ENCODE measurements at regions not wholly inside any gene's neighbourhood (a gene's known extent, or its start where the extent isn't known, plus 50 kb on each side); places are given as distances from the start of the nearest gene placed in this dataset.

DNA sequence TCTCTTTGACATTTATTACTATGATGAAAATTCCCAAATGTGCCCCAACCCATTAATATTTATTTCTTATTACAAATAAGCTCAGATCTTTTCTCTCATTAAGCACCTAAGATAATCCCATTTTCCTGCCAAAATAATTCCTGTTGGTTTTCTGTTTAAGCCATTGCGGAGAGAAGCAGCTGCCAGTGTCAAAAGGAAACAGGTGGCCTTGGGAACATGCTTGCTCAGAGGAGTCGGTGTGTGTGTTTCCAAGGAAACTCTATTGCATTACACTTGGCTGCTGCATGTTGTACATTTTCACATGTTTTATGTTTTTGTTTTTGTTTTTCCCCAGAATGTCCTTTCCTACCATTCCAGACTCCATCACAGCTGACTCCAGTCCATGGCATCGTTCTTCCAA, 56.4 kb downstream of the CD24 start:
- no peaks in the 10 kb centered on the region for H3K9me3 Mint-ChIP-seq (ENCODE audit: insufficient read depth)

DNA sequence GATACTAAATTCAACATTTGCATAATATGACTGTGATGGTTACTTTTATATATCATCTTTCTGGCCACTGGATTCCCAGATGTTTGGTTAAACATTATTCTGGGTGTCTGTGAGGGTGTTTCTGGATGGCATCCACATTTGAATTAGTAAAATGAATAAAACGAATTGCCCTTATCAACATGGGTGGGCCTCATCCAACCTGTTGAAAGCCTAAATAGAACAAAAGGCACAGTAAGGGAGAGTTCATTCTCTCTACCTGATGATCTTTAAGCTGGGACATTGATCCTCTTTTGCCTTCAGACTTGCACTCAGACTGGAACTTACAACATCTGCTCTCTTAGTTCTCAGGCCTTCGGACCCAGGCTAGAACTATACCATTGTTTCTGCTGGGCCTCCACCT, 57.6 kb downstream of the CD24 start:
- ChIA-PET POLR2A (interaction anchor here (0.6 kb wide), 1 partner anchor 15 kb away, joined by 3 read pairs; no protein-coding TSS in a partner anchor), CTCF (no interaction called here)
- no peak for DNase-seq
- no peaks in the 10 kb centered on the region for H3K4me1 Mint-ChIP-seq (ENCODE audit: low read depth)
- no peaks in the 10 kb centered on the region for H3K9me3 Mint-ChIP-seq (ENCODE audit: insufficient read depth)
- H3K4me3 Mint-ChIP-seq, result no peak overlapping the region
- no peak overlapping the region for H3K27ac Mint-ChIP-seq
- peaks cover 8% of the 10 kb centered on the region for H3K27me3 Mint-ChIP-seq (ENCODE audit: low read depth)
- H3K36me3 Mint-ChIP-seq (ENCODE audit: low read depth), result no peaks in the 10 kb centered on the region
- ATAC-seq, result no peak

More for the DNA sequence above, 56.4 kb downstream of the CD24 start:
- no peak for DNase-seq
- Mint-ChIP-seq H3K36me3 (ENCODE audit: low read depth) (no peaks in the 10 kb centered on the region), H3K27ac (no peak overlapping the region), H3K4me3 (no peak overlapping the region), H3K27me3 (ENCODE audit: low read depth) (peaks cover 8% of the 10 kb centered on the region), H3K4me1 (ENCODE audit: low read depth) (no peaks in the 10 kb centered on the region)
- ChIA-PET POLR2A (no interaction called here), CTCF (no interaction called here)
- no peak for ATAC-seq

DNA sequence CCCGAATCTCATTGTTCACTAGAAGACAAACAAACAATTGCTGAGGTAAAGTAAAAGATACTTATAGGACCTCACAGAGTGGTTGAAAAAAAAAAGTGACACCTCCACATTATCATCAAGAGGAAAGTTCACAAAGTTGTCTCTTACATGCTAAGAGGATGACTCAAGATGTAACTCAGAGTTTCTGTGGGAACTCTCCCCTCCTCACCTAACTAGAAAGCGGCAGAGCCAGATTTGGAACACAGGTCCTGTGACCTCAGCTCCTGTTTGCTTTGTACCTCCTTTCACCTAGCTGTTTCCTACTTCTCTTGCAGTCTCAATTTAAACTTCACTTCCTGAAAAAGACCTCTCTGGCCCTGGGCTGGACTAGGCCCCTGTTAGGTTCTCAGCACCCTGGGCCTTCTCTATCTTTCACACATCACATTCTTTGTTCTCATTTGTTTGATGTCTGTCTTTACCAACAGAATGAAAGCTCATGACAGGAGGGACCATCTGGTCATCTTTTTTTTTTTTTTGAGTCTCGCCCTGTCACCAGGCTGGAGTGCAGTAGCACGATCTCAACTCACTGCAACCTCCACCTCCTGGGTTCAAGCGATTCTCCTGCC, 60.8 kb downstream of the CD24 start:
- peaks cover 9% of the 10 kb centered on the region for H3K27me3 Mint-ChIP-seq (ENCODE audit: low read depth)
- no peak overlapping the region for H3K27ac Mint-ChIP-seq
- ChIA-PET POLR2A (no interaction called here), CTCF (interaction anchor here (0.7 kb wide), 1 partner anchor 13 kb away, joined by 3 read pairs; no protein-coding TSS in a partner anchor)
- no peaks in the 10 kb centered on the region for H3K36me3 Mint-ChIP-seq (ENCODE audit: low read depth)
- H3K9me3 Mint-ChIP-seq (ENCODE audit: insufficient read depth), result no peaks in the 10 kb centered on the region
- no peak overlapping the region for H3K4me3 Mint-ChIP-seq
- ATAC-seq (no peak), DNase-seq (no peak)
- no peaks in the 10 kb centered on the region for H3K4me1 Mint-ChIP-seq (ENCODE audit: low read depth)

DNA sequence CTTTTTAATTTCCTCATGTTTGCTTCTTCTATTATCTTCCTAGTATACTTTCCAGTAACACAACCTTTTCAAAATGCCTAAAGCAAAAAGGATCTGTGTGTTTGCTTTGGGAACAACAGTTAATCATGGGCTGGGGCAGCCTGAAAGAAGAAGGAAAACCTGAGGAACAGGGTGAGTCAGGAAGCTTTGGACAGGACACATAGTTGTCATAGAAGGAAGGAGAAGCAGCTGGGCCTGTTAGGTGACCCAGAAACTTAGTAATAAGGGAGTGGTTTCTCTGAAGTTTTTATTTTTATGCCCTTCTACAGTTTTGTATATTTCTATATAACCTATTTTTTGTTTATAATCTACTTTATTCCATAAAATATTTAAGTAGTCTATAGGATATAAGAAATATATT, 61.4 kb downstream of the CD24 start:
- Mint-ChIP-seq H3K27ac (no peak overlapping the region), H3K27me3 (ENCODE audit: low read depth) (peaks cover 9% of the 10 kb centered on the region), H3K36me3 (ENCODE audit: low read depth) (no peaks in the 10 kb centered on the region), H3K9me3 (ENCODE audit: insufficient read depth) (no peaks in the 10 kb centered on the region), H3K4me1 (ENCODE audit: low read depth) (no peaks in the 10 kb centered on the region), H3K4me3 (no peak overlapping the region)
- DNase-seq, result no peak
- CTCF ChIA-PET, result no interaction called here
- POLR2A ChIA-PET, result no interaction called here
- no peak for ATAC-seq

DNA sequence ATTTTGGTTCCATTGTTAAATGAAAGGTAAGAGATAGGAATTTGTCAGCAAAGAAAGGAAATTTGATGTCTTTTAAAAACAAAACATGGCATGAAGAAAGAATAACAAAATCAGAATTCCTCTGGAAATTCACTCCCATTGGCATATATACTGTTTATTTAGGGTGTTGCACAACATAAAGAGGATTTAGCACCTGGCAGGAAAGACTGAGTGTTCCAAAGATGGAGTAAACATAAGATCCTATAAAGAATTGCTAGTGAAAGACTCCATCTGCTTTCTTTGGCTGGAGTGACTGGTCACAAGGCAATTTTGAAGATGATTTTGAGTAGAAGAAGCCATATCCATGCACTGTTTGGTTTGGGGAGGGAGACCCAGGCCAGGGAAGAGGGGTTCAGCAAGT, 62.4 kb downstream of the CD24 start:
- H3K4me1 Mint-ChIP-seq (ENCODE audit: low read depth), result no peaks in the 10 kb centered on the region

DNA sequence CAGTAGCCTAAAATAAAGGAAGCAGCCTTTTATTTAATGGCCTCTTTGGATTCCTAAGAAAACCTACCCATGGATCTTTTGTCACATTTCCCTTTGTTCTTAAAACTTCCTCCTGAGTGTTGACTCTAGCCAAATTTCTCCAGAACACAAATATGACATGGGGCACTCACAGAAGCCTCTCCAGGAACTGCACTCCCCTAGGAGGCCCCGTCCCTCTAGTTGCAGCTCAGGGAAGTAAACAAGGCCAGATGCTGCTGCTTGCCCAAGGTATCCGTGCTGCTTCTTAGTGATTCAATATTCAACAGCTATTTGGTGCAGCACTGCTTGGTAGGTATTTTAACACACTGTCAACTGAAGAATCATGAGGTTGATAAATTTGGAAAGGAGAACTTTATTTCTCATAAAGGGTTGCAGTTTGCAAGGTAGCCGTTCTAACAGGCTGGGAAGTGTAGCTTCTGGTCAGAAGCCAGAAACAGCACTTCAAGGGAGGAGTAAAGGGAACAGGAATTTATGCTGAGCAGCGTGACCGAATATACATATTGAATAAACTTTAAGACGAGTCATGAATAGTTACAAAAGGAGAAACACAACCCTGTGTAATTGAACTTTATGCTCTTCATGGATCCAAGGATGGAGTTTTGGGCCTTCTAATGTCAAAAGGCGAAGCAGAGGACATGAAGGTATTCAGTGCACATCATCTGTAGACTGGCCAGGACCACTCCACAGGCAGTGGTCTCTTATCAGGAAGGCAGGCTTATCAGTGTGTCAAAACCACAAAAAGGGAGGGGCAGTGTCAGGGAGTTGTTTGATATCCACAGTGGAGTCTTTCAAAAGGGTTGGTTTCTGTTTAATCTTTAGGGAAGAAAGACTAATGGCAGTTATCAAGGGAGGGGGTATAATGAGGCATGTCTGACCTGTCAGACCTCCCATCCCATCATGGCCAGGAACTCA, 63.3 kb downstream of the CD24 start:
- DNase-seq (no peak), ATAC-seq (no peak)
- Mint-ChIP-seq H3K27ac (no peak overlapping the region), H3K36me3 (ENCODE audit: low read depth) (no peaks in the 10 kb centered on the region), H3K9me3 (ENCODE audit: insufficient read depth) (no peaks in the 10 kb centered on the region), H3K4me3 (no peak overlapping the region), H3K27me3 (ENCODE audit: low read depth) (peaks cover 2% of the 10 kb centered on the region), H3K4me1 (ENCODE audit: low read depth) (no peaks in the 10 kb centered on the region)
- POLR2A ChIA-PET, result no interaction called here
- CTCF ChIA-PET, result no interaction called here

More for the DNA sequence above, 62.4 kb downstream of the CD24 start:
- Mint-ChIP-seq H3K27ac (no peak overlapping the region), H3K27me3 (ENCODE audit: low read depth) (peaks cover 6% of the 10 kb centered on the region), H3K4me3 (no peak overlapping the region), H3K9me3 (ENCODE audit: insufficient read depth) (no peaks in the 10 kb centered on the region), H3K36me3 (ENCODE audit: low read depth) (no peaks in the 10 kb centered on the region)
- ChIA-PET CTCF (no interaction called here), POLR2A (no interaction called here)
- DNase-seq (no peak), ATAC-seq (no peak)

DNA sequence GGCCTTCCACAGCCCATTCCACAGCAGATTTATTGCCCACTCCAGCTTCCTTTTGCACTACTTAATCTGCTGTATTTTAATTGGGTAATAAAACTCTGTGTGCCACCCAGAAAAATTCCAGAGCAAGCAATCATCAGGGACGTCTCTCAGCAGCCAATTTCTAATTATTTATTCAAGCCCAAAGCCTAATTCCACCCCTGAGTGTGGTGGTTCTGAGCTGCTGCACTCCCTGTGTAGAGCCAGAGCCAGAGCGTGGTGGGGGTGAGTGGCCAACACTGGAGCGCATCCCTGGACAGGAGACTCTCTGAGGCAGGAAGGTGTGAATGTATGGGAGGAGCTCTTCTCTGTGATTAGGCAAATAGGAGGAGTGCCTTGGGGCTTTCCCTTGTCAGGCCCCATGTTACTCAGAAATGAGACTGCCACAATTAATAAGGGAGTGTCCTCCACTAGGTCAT, 66.1 kb downstream of the CD24 start:
- CTCF ChIA-PET, result no interaction called here

DNA sequence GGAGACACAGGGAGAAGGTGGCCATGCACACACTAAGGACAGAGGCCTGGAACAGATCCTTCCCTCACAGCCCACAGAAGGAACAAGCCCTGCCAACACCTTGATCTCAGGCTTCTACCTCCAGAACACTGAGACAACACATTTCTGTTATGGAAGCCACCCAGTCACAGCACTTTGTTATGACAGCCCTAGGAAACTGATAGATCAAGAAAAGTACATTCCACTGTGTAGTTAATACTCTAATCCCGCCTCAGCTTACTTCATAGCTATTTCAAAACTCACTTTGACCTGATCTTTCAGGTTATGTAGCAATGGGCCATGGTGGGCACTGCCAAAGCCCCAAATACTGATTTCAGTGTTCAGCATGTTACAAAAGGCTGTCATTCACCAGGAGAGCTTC, 66.8 kb downstream of the CD24 start:
- no peak for DNase-seq
- POLR2A ChIA-PET, result no interaction called here
- ATAC-seq, result no peak
- CTCF ChIA-PET, result no interaction called here
- Mint-ChIP-seq H3K27ac (no peak overlapping the region), H3K4me3 (no peak overlapping the region), H3K9me3 (ENCODE audit: insufficient read depth) (no peaks in the 10 kb centered on the region), H3K36me3 (ENCODE audit: low read depth) (no peaks in the 10 kb centered on the region), H3K4me1 (ENCODE audit: low read depth) (no peaks in the 10 kb centered on the region), H3K27me3 (ENCODE audit: low read depth) (peaks cover 6% of the 10 kb centered on the region)

More for the DNA sequence above, 66.1 kb downstream of the CD24 start:
- Mint-ChIP-seq H3K9me3 (ENCODE audit: insufficient read depth) (no peaks in the 10 kb centered on the region), H3K4me1 (ENCODE audit: low read depth) (no peaks in the 10 kb centered on the region), H3K27me3 (ENCODE audit: low read depth) (peaks cover 3% of the 10 kb centered on the region), H3K27ac (no peak overlapping the region), H3K4me3 (no peak overlapping the region), H3K36me3 (ENCODE audit: low read depth) (no peaks in the 10 kb centered on the region)
- ATAC-seq (no peak), DNase-seq (no peak)
- POLR2A ChIA-PET, result no interaction called here

DNA sequence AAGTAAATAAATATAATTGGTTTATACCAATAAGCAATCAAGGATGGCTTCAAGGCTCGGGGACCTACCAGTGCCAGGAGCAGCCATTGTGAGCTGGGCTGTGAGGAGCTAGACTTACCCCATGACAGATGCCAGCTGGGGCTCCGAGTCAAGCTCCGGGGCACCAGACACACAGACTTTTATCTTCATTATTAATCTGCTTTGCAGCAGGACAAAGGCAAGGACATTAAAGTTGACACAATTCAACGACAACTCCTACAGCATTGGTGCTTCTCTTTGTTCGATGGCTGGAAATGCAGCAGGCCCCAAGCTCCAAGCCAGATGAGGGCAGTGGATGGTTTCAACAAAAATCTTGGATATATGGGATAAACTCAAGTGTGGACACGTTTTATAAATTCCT, 68.3 kb downstream of the CD24 start:
- Mint-ChIP-seq H3K9me3 (ENCODE audit: insufficient read depth) (no peaks in the 10 kb centered on the region), H3K27ac (no peak overlapping the region), H3K27me3 (ENCODE audit: low read depth) (peaks cover 4% of the 10 kb centered on the region), H3K4me1 (ENCODE audit: low read depth) (no peaks in the 10 kb centered on the region), H3K4me3 (no peak overlapping the region), H3K36me3 (ENCODE audit: low read depth) (no peaks in the 10 kb centered on the region)
- CTCF ChIA-PET, result no interaction called here
- POLR2A ChIA-PET, result interaction anchor here (0.7 kb wide), 1 partner anchor 117 kb away, joined by 3 read pairs; no protein-coding TSS in a partner anchor
- no peak for ATAC-seq
- no peak for DNase-seq

DNA sequence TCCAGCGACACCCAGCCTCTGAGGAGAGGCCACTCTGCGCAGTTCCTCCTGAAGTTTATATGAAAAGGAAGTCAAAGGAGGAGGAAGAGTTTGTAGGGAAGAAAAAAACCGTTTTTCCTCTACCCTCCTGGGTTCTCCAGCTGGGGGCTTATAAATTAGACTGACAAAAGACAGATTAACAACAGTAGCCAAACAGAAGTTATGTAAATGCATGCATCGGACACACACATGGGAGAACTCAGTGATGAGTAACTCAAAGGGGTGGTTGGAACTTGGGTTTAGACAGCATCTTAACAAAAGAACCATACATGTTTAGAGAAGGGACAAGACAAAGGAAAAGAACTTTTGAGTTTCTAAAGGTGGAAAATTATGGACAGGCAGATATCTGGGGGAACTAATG, 71.2 kb downstream of the CD24 start:
- POLR2A ChIA-PET, result no interaction called here
- Mint-ChIP-seq H3K36me3 (ENCODE audit: low read depth) (no peaks in the 10 kb centered on the region), H3K9me3 (ENCODE audit: insufficient read depth) (no peaks in the 10 kb centered on the region), H3K4me3 (no peak overlapping the region), H3K27ac (no peak overlapping the region), H3K27me3 (ENCODE audit: low read depth) (peaks cover 8% of the 10 kb centered on the region), H3K4me1 (ENCODE audit: low read depth) (no peaks in the 10 kb centered on the region)
- CTCF ChIA-PET, result no interaction called here
- ATAC-seq (no peak), DNase-seq (no peak)

DNA sequence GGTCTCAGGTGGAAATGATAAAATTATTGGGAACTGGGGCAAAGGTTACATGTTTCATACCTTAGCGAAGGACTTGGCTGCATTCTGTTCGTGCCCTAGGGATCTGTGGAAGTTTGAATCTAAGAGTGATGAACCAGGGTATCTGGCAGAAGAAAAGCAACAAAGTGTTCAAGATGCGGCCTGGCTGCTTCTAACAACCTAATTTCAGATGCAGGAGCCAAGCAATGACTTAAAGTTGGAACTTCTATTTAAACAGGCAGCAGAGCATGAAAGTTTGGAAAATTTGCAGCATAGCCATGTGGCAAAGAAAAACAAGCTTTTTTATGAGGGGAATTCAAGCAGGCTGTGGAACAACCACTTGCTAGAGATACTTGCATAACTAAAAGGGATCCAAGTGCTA, 73.5 kb downstream of the CD24 start:
- Mint-ChIP-seq H3K27ac (no peak overlapping the region), H3K36me3 (ENCODE audit: low read depth) (no peaks in the 10 kb centered on the region), H3K27me3 (ENCODE audit: low read depth) (peaks cover 9% of the 10 kb centered on the region), H3K4me3 (no peak overlapping the region), H3K9me3 (ENCODE audit: insufficient read depth) (no peaks in the 10 kb centered on the region), H3K4me1 (ENCODE audit: low read depth) (no peaks in the 10 kb centered on the region)
- no peak for DNase-seq
- ATAC-seq, result no peak
- CTCF ChIA-PET, result interaction anchor here (0.6 kb wide), 1 partner anchor 13 kb away, joined by 3 read pairs; no protein-coding TSS in a partner anchor
- POLR2A ChIA-PET, result no interaction called here

DNA sequence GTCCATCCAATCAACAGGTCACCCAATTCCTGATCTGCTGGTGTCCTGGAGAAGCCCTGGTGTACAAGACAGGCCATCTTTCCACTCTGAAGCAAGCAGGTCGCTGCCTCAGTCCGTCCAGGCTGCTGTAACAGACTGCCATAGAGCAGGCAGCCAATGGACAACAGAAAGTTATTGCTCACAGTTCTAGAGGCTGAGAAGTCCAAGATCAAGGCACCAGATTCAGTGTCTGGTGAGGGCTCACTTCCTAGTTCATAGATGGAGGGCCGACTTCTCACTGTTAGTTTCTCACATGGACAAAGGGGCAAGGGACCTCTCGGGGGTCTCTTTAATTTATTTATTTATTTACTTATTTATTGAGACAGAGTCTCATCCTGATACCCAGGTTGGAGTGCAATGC, 74.8 kb downstream of the CD24 start:
- no peaks in the 10 kb centered on the region for H3K36me3 Mint-ChIP-seq (ENCODE audit: low read depth)
- H3K4me1 Mint-ChIP-seq (ENCODE audit: low read depth), result no peaks in the 10 kb centered on the region
- ATAC-seq (no peak), DNase-seq (no peak)
- H3K27ac Mint-ChIP-seq, result no peak overlapping the region
- no peaks in the 10 kb centered on the region for H3K9me3 Mint-ChIP-seq (ENCODE audit: insufficient read depth)
- ChIA-PET CTCF (no interaction called here), POLR2A (no interaction called here)
- peaks cover 11% of the 10 kb centered on the region for H3K27me3 Mint-ChIP-seq (ENCODE audit: low read depth)
- no peak overlapping the region for H3K4me3 Mint-ChIP-seq
